ENCODE measurements at regions not wholly inside any gene's neighbourhood (a gene's known extent, or its start where the extent isn't known, plus 50 kb on each side); places are given as distances from the start of the nearest gene placed in this dataset.

DNA sequence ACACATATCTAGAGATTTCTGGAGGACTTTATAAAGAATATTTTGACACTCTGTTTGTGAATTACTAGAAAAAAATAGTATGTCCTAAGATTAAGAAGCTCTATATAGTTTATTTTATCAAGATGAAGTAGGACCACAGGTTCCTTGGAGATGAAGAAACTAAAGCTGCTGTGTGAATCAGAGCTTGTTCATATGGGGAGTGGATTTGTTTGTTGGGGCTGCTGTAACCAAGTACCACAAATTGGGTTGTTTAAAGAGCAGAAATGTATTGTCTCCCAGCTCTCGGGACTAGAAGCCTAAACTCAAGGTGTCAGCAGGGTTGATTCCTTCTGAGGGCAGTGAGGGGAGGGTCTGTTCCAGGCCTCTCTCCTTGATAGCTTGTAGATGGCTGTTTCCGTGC is 270.6 kb upstream of the UMPS start:
- TF ChIP-seq POLR2A (IDR thresholded peaks at IDR 0.05) (no peak), CTCF (IDR thresholded peaks at IDR 0.05) (no peak), EP300 (IDR thresholded peaks at IDR 0.05) (no peak)
